Activated CD4-positive, alpha-beta memory T cell treated with anti-CD3 and anti-CD28 coated beads for 36 hours (primary cell): ENCODE measurements at regions not wholly inside any gene's neighbourhood (a gene's known extent, or its start where the extent isn't known, plus 50 kb on each side); places are given as distances from the start of the nearest gene placed in this dataset.
"Not testable (repeated sequence)": the region's sequence is repeated elsewhere in the genome, so short reads cannot be mapped to it uniquely, and the experiment has no call there.

ENCODE experiments used
- CTCF ChIA-PET: fragments of 350-600 bp; sonication (Branson Sonifier 250); formaldehyde crosslinking; loops from one replicate; lab custom pipeline; 2021; ENCODE audit warnings: antibody characterized with exemption, inconsistent platforms; lab: Charles Lee
- POLR2A ChIA-PET: fragments of 350-600 bp; sonication (Branson Sonifier 250); formaldehyde crosslinking; loops from one replicate; lab custom pipeline; 2021; ENCODE audit warnings: antibody characterized with exemption; lab: Charles Lee
- DNase-seq: peaks from one replicate; pipeline ENCODE4 v3.0.0-alpha.2; 2020
- H3K27ac Mint-ChIP-seq: one replicate; pipeline ENCODE4 v1.8.0; 2021; ENCODE audit warnings: mixed read lengths
- H3K27me3 Mint-ChIP-seq: one replicate; pipeline ENCODE4 v1.8.0; 2021; ENCODE audit warnings: mixed read lengths
- H3K36me3 Mint-ChIP-seq: one replicate; pipeline ENCODE4 v1.8.0; 2021; ENCODE audit warnings: mixed read lengths
- H3K4me1 Mint-ChIP-seq: one replicate; pipeline ENCODE4 v1.8.0; 2021; ENCODE audit warnings: low read depth, mixed read lengths
- H3K4me3 Mint-ChIP-seq: one replicate; pipeline ENCODE4 v1.8.0; 2021; ENCODE audit warnings: mild to moderate bottlenecking, mixed read lengths
- H3K9me3 Mint-ChIP-seq: one replicate; pipeline ENCODE4 v1.8.0; 2021; ENCODE audit warnings: mixed read lengths
- intact Hi-C: fragments of 100-400 bp; cut with micrococcal nuclease; formaldehyde crosslinking; loops from one replicate; pipeline ENCODE4 v1.15.1; 2023

GRCh38 chr6:4725136-4725760, 51.0 kb upstream of the CDYL start:
- peaks cover 16% of the 10 kb centered on the region for H3K27me3 Mint-ChIP-seq
- DNase-seq, CTCF ChIA-PET, H3K36me3 Mint-ChIP-seq, H3K4me1 Mint-ChIP-seq, H3K9me3 Mint-ChIP-seq, H3K4me3 Mint-ChIP-seq, POLR2A ChIA-PET, H3K27ac Mint-ChIP-seq: not testable (repeated sequence)
- intact Hi-C loops = loop anchor here (5.0 kb wide), 1 partner anchor 307 kb away; no protein-coding TSS in a partner anchor

- DNase-seq, H3K4me1 Mint-ChIP-seq, H3K9me3 Mint-ChIP-seq, POLR2A ChIA-PET, H3K27ac Mint-ChIP-seq, CTCF ChIA-PET, H3K4me3 Mint-ChIP-seq, H3K36me3 Mint-ChIP-seq: not testable (repeated sequence)
- intact Hi-C loops = loop anchor here (5.0 kb wide), 1 partner anchor 308 kb away; no protein-coding TSS in a partner anchor
- peaks cover 14% of the 10 kb centered on the region for H3K27me3 Mint-ChIP-seq
These were observed 51.5 kb upstream of the CDYL start for GRCh38 chr6:4724727-4725126.

- Mint-ChIP-seq H3K27me3 (peaks cover 8% of the 10 kb centered on the region), H3K4me1 (peaks cover 8% of the 10 kb centered on the region), H3K9me3 (no peaks in the 10 kb centered on the region), H3K4me3 (no peak overlapping the region), H3K36me3 (no peaks in the 10 kb centered on the region), H3K27ac (no peak overlapping the region)
- ChIA-PET CTCF (no interaction called here), POLR2A (no interaction called here)
- intact Hi-C loops = no loop called here
- no peak for DNase-seq
These were observed 52.8 kb upstream of the CDYL start for GRCh38 chr6:4723383-4723782.

GRCh38 chr6:4721368-4721767, 54.8 kb upstream of the CDYL start:
- intact Hi-C loops, H3K9me3 Mint-ChIP-seq, H3K27me3 Mint-ChIP-seq, H3K4me3 Mint-ChIP-seq, POLR2A ChIA-PET, DNase-seq, H3K36me3 Mint-ChIP-seq, H3K27ac Mint-ChIP-seq, H3K4me1 Mint-ChIP-seq, CTCF ChIA-PET: not testable (repeated sequence)

- no peaks in the 10 kb centered on the region for H3K36me3 Mint-ChIP-seq
- intact Hi-C loops = no loop called here
- no peak overlapping the region for H3K27ac Mint-ChIP-seq
- H3K4me1 Mint-ChIP-seq = no peaks in the 10 kb centered on the region
- H3K9me3 Mint-ChIP-seq = no peaks in the 10 kb centered on the region
- ChIA-PET CTCF (no interaction called here), POLR2A (no interaction called here)
- no peak for DNase-seq
- no peak overlapping the region for H3K4me3 Mint-ChIP-seq
- H3K27me3 Mint-ChIP-seq = peaks cover 7% of the 10 kb centered on the region
These were observed 56.7 kb upstream of the CDYL start for GRCh38 chr6:4719491-4719890.

- peaks cover 2% of the 10 kb centered on the region for H3K27me3 Mint-ChIP-seq
- no peaks in the 10 kb centered on the region for H3K9me3 Mint-ChIP-seq
- ChIA-PET CTCF (no interaction called here), POLR2A (no interaction called here)
- H3K36me3 Mint-ChIP-seq = no peaks in the 10 kb centered on the region
- no peaks in the 10 kb centered on the region for H3K4me1 Mint-ChIP-seq
- intact Hi-C loops = no loop called here
- H3K4me3 Mint-ChIP-seq = no peak overlapping the region
- no peak for DNase-seq
- H3K27ac Mint-ChIP-seq = no peak overlapping the region
These were observed 58.3 kb upstream of the CDYL start for GRCh38 chr6:4717856-4718255.

- no peak overlapping the region for H3K27ac Mint-ChIP-seq
- no peaks in the 10 kb centered on the region for H3K9me3 Mint-ChIP-seq
- no peaks in the 10 kb centered on the region for H3K36me3 Mint-ChIP-seq
- peaks cover 2% of the 10 kb centered on the region for H3K27me3 Mint-ChIP-seq
- no peak overlapping the region for H3K4me3 Mint-ChIP-seq
- no peak for DNase-seq
- CTCF ChIA-PET = no interaction called here
- POLR2A ChIA-PET = no interaction called here
- H3K4me1 Mint-ChIP-seq = no peaks in the 10 kb centered on the region
- intact Hi-C loops = no loop called here
These were observed 59.1 kb upstream of the CDYL start for GRCh38 chr6:4717124-4717523.

GRCh38 chr6:4714961-4715501, 61.2 kb upstream of the CDYL start:
- DNase-seq = no peak
- no peaks in the 10 kb centered on the region for H3K9me3 Mint-ChIP-seq
- no peaks in the 10 kb centered on the region for H3K27me3 Mint-ChIP-seq
- H3K27ac Mint-ChIP-seq = no peak overlapping the region
- H3K36me3 Mint-ChIP-seq = no peaks in the 10 kb centered on the region
- POLR2A ChIA-PET = no interaction called here
- intact Hi-C loops = no loop called here
- H3K4me1 Mint-ChIP-seq = no peaks in the 10 kb centered on the region
- CTCF ChIA-PET = no interaction called here
- no peak overlapping the region for H3K4me3 Mint-ChIP-seq

- DNase-seq = no peak
- Mint-ChIP-seq H3K27ac (no peak overlapping the region), H3K27me3 (no peaks in the 10 kb centered on the region), H3K4me1 (no peaks in the 10 kb centered on the region), H3K36me3 (peaks cover 2% of the 10 kb centered on the region), H3K4me3 (no peak overlapping the region), H3K9me3 (peaks cover 2% of the 10 kb centered on the region)
- CTCF ChIA-PET = no interaction called here
- POLR2A ChIA-PET = no interaction called here
- intact Hi-C loops = no loop called here
These were observed 63.9 kb upstream of the CDYL start for GRCh38 chr6:4712291-4712690.

- Mint-ChIP-seq H3K4me3 (no peak overlapping the region), H3K4me1 (no peaks in the 10 kb centered on the region), H3K36me3 (peaks cover 2% of the 10 kb centered on the region), H3K27me3 (no peaks in the 10 kb centered on the region), H3K27ac (no peak overlapping the region), H3K9me3 (peaks cover 2% of the 10 kb centered on the region)
- DNase-seq = no peak
- ChIA-PET POLR2A (no interaction called here), CTCF (no interaction called here)
- intact Hi-C loops = no loop called here
These were observed 69.2 kb upstream of the CDYL start for GRCh38 chr6:4707011-4707410.

- H3K27me3 Mint-ChIP-seq = no peaks in the 10 kb centered on the region
- POLR2A ChIA-PET = interaction anchor here (0.7 kb wide), 1 partner anchor 66 kb away, joined by 3 read pairs; no protein-coding TSS in a partner anchor
These were observed 70.4 kb upstream of the CDYL start for GRCh38 chr6:4705809-4706208.

GRCh38 chr6:4703382-4703781, 72.8 kb upstream of the CDYL start:
- DNase-seq = no peak
- intact Hi-C loops = no loop called here
- ChIA-PET CTCF (no interaction called here), POLR2A (no interaction called here)
- no peaks in the 10 kb centered on the region for H3K27me3 Mint-ChIP-seq
- H3K36me3 Mint-ChIP-seq = peaks cover 2% of the 10 kb centered on the region
- no peak overlapping the region for H3K4me3 Mint-ChIP-seq
- no peaks in the 10 kb centered on the region for H3K4me1 Mint-ChIP-seq
- no peaks in the 10 kb centered on the region for H3K9me3 Mint-ChIP-seq
- no peak overlapping the region for H3K27ac Mint-ChIP-seq

More at GRCh38 chr6:4705809-4706208, 70.4 kb upstream of the CDYL start:
- Mint-ChIP-seq H3K4me3 (no peak overlapping the region), H3K4me1 (no peaks in the 10 kb centered on the region), H3K9me3 (peaks cover 2% of the 10 kb centered on the region), H3K36me3 (peaks cover 2% of the 10 kb centered on the region), H3K27ac (no peak overlapping the region)
- intact Hi-C loops = no loop called here
- no peak for DNase-seq
- CTCF ChIA-PET = no interaction called here
